Ascending aorta (tissue), 2 donors: ENCODE measurements at regions not wholly inside any gene's neighbourhood (a gene's known extent, or its start where the extent isn't known, plus 50 kb on each side); places are given as distances from the start of the nearest gene placed in this dataset.

ENCODE experiments used
- DNase-seq, 2 donors: peaks; one replicate each; pipeline ENCODE4 v3.0.0-alpha.2; 2019; ENCODE audit warnings: low spot score in 2 of 2
- H3K27ac ChIP-seq, 2 donors: fragments of 200-600 bp; sonication (generic); one replicate each; pipeline ENCODE4 v1.5.1; 2016 to 2017; ENCODE audit warnings: mild to moderate bottlenecking in 1 of 2
- H3K27me3 ChIP-seq: fragments of 200-600 bp; sonication (generic); one replicate; pipeline ENCODE4 v1.5.1; 2017
- H3K36me3 ChIP-seq, 2 donors: fragments of 200-600 bp; sonication (generic); one replicate each; pipeline ENCODE4 v1.5.1; 2016
- H3K4me1 ChIP-seq, 2 donors: fragments of 200-600 bp; sonication (generic); one replicate each; pipeline ENCODE4 v1.5.1; 2016 to 2017; ENCODE audit warnings: mild to moderate bottlenecking in 1 of 2
- H3K4me3 ChIP-seq, 2 donors: fragments of 200-600 bp; sonication (generic); one replicate each; pipeline ENCODE4 v1.5.1; 2016 to 2017; ENCODE audit warnings: mild to moderate bottlenecking in 1 of 2
- H3K9me3 ChIP-seq, 2 donors: fragments of 200-600 bp; sonication (generic); one replicate each; pipeline ENCODE4 v1.5.1; 2016
- CTCF ChIP-seq, 3 experiments: fragments of 200-600 bp in 2 of 3; fragments of 450-650 bp in 1 of 3; sonication (generic) in 2 of 3; IDR thresholded peaks; one replicate each; pipeline ENCODE4 v1.5.1; 2016 to 2019; ENCODE audit warnings: antibody characterized with exemption in 3 of 3, mild to moderate bottlenecking in 1 of 3, moderate library complexity in 1 of 3
- intact Hi-C: fragments of 100-400 bp; cut with DNase I; formaldehyde crosslinking; loops from one replicate; pipeline ENCODE4 v1.15.1; 2023

- no peak overlapping the region for H3K27ac ChIP-seq
- H3K4me1 ChIP-seq, result no peaks in the 10 kb centered on the region
- no peak for TF ChIP-seq CTCF (IDR thresholded peaks at IDR 0.05)
- no peaks in the 10 kb centered on the region for H3K36me3 ChIP-seq
- no peaks in the 10 kb centered on the region for H3K27me3 ChIP-seq
- H3K9me3 ChIP-seq, result no peaks in the 10 kb centered on the region
- DNase-seq, result no peak
- H3K4me3 ChIP-seq, result no peak overlapping the region
- intact Hi-C loops, result no loop called here
These were observed 1124.0 kb upstream of the TMEM132C start for GRCh38 chr12:127143020-127143419.

GRCh38 chr12:127144770-127145169 lies 1122.2 kb upstream of the TMEM132C start:
- H3K9me3 ChIP-seq, result no peaks in the 10 kb centered on the region
- H3K27ac ChIP-seq, result no peak overlapping the region
- no peak for TF ChIP-seq CTCF (IDR thresholded peaks at IDR 0.05)
- intact Hi-C loops, result no loop called here
- H3K36me3 ChIP-seq, result no peaks in the 10 kb centered on the region
- no peaks in the 10 kb centered on the region for H3K27me3 ChIP-seq
- H3K4me3 ChIP-seq, result no peak overlapping the region
- DNase-seq, result no peak
- no peaks in the 10 kb centered on the region for H3K4me1 ChIP-seq

GRCh38 chr12:127145241-127145928 lies 1121.6 kb upstream of the TMEM132C start:
- intact Hi-C loops, result no loop called here
- no peak overlapping the region for H3K27ac ChIP-seq

GRCh38 chr12:127145929-127146789 lies 1120.8 kb upstream of the TMEM132C start:
- Histone ChIP-seq H3K4me1 (no peaks in the 10 kb centered on the region), H3K4me3 (peak overlapping the region; percentile 57 to 63), H3K36me3 (no peaks in the 10 kb centered on the region), H3K27me3 (no peaks in the 10 kb centered on the region), H3K9me3 (no peaks in the 10 kb centered on the region), H3K27ac (no peak overlapping the region)
- no peak for TF ChIP-seq CTCF (IDR thresholded peaks at IDR 0.05)
- peak in 1 of 2 donors; percentile 65 for DNase-seq
- intact Hi-C loops, result no loop called here

More at GRCh38 chr12:127145241-127145928, 1121.6 kb upstream of the TMEM132C start:
- no peaks in the 10 kb centered on the region for H3K9me3 ChIP-seq
- DNase-seq, result no peak
- H3K36me3 ChIP-seq, result no peaks in the 10 kb centered on the region
- no peaks in the 10 kb centered on the region for H3K27me3 ChIP-seq
- TF ChIP-seq CTCF (IDR thresholded peaks at IDR 0.05), result no peak
- no peaks in the 10 kb centered on the region for H3K4me1 ChIP-seq
- peak overlapping the region; percentile 57 to 63 for H3K4me3 ChIP-seq

GRCh38 chr12:127146991-127147718 lies 1119.8 kb upstream of the TMEM132C start:
- no peaks in the 10 kb centered on the region for H3K4me1 ChIP-seq
- intact Hi-C loops, result no loop called here
- H3K4me3 ChIP-seq, result no peak overlapping the region
- no peak for DNase-seq
- no peaks in the 10 kb centered on the region for H3K36me3 ChIP-seq
- no peak for TF ChIP-seq CTCF (IDR thresholded peaks at IDR 0.05)
- H3K9me3 ChIP-seq, result no peaks in the 10 kb centered on the region
- no peaks in the 10 kb centered on the region for H3K27me3 ChIP-seq
- no peak overlapping the region for H3K27ac ChIP-seq
